GM21447 (cell line): ENCODE measurements at regions not wholly inside any gene's neighbourhood (a gene's known extent, or its start where the extent isn't known, plus 50 kb on each side); places are given as distances from the start of the nearest gene placed in this dataset.

ENCODE experiments used
- ATAC-seq: cut with Tn5 transposase; IDR thresholded peaks from one replicate; pipeline ENCODE4 v1.9.1; 2021; ENCODE audit not compliant: unreplicated experiment

DNA sequence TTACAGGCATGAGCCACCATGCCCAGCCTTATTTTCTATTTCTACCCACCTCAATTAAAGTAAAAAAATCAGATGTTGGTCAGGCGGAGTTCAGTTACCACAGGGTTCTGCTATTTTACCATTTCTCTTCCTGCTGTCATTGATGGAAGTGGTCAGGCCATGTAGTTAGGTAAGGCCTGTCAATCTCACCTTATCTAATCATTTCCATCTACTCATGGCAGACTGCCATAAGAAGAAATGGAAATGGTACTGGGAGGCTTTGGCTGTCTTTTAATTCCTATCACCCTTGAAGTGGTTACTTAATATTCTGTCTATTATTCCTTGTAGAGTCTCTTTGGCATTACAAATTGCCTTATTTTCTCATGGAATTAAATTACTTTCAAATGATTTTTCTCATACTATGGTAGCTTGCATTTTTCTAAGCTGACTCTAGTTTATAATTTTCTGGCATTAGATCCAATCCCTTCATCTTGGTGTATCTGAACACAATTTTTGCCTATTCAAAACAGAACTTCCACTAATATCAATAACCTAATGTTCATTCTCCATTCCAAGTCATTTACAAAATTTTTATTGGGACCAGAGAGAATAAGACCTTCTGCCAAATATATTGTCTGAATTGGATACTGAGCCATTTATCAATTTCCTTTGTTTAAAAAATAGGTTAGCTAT is 198.7 kb downstream of the DACT1 start:
- ATAC-seq = no peak

GRCh38 chr14:58839233-58839632 is 201.5 kb downstream of the DACT1 start:
- ATAC-seq = no peak

- ATAC-seq = no peak
Observed at GRCh38 chr14:58844544-58844943, 206.8 kb downstream of the DACT1 start.

GRCh38 chr14:58846682-58847465 is 209.1 kb downstream of the DACT1 start:
- no peak for ATAC-seq

- ATAC-seq = no peak
Observed at GRCh38 chr14:58848365-58848764, 210.6 kb downstream of the DACT1 start.

- no peak for ATAC-seq
Observed at GRCh38 chr14:58849601-58850000, 211.8 kb downstream of the DACT1 start.

DNA sequence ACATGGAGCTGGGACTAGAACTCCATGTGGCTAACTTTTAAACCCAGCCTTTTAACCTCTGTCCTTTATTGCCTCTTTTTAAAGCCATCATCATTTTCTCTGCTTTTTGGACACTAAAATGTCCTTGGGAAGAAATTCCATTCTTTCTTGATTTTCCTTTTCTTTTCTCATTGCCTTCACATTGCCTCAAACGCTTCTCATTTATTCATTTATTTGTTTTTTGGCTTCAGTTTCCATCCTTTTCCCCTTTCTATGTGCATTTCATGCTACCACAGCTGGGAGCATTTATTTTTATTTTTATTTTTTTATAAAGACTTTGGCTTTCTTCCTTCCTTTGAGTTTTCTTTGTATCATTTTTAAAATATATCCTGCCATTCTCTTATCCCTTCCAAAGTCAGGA is 212.2 kb downstream of the DACT1 start:
- ATAC-seq = no peak

DNA sequence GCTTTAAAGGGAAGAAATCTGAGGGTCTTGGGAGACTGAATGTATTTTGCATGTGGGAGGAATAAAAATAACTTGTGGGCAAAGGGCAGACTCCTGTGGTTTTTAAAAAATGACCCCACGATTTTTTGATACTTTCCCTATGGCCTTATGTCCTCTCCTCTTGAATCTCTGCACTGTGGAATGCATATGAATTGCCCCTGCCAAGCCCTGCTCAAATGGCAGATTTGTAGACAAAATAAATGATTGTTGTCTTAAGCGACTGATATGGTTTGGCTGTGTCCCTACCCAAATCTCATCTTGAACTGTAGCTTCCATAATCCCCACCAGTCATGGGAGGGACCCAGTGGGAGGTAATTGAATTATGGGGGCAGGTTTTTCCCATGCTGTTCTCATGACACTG is 223.8 kb downstream of the DACT1 start:
- no peak for ATAC-seq

DNA sequence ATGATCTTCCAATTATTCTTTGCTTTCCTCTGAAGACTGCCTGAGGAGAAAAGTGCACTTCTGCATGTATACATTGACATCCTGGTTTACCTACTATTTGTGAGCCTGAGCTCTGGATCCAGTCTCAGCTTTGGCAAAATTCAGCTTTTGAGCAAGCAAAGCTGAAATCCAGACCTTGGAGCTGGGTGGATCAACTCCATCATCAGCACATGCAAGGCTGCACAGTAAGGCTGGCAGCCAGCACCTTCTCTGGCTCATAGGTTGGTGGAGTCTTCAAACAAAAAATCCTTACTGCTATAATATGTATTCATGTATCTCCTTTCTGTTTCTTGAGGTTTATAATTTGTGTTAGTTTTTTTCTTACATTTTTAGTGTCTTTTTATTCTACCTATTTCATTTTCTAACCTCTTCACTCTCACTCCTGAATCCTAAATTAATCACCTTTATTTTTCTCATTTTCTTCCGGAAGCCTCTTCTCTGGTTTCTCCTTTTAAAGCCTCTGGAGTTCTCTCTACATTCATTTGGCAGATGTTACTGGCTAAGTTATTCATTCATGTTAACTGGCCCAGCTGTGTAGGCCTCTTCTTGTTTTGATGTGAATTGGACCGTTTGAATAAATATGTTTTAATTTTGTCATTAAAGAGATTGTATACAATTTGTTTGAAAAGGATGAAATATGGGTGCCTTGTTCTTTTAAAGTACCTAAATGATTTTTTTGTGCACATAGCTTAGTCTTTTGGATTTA is 224.8 kb downstream of the DACT1 start:
- ATAC-seq = no peak

- no peak for ATAC-seq
Observed at GRCh38 chr14:58863661-58864345, 226.0 kb downstream of the DACT1 start.

GRCh38 chr14:58864751-58865513 is 227.2 kb downstream of the DACT1 start:
- no peak for ATAC-seq

DNA sequence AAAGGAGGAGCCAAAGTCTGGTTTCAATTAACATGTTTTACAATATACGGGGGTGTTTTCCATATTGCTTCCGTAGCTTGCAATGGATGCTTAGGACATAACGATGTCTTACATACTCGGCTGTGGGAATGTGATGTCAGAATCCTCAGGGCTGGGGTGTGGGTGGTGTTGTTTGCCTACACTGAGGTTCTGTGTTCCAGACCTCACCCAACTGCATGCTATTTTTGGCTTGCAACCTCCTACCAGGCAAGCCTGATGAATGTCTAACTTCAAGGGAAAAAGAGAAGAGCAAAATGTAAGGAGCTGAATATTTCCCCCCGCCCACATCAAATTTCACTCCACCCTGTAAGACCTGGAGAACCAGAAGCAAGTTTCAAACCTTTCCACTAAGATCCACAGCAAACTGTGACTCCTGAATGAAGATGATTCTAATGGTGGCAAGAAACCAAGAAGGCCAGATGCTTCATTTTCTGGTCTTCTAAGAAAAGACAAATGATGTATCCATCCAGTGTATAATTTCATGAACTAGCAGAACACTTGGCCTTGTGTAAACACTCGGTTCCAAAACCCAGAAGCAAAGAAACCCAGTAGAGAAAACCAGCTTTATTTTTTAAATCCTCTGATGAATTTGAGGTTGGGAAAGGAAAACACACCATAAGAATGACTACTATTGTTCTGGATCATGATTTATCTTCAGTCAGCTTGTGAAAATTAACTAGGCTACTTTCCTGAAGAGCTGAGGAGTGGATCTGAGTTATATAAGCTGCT is 227.9 kb downstream of the DACT1 start:
- no peak for ATAC-seq

- no peak for ATAC-seq
Observed at GRCh38 chr14:58866391-58866790, 228.6 kb downstream of the DACT1 start.

GRCh38 chr14:58870961-58871360 is 233.2 kb downstream of the DACT1 start:
- ATAC-seq = no peak

GRCh38 chr14:58871573-58871972 is 233.8 kb downstream of the DACT1 start:
- ATAC-seq = no peak

GRCh38 chr14:58872061-58872460 is 234.3 kb downstream of the DACT1 start:
- no peak for ATAC-seq

DNA sequence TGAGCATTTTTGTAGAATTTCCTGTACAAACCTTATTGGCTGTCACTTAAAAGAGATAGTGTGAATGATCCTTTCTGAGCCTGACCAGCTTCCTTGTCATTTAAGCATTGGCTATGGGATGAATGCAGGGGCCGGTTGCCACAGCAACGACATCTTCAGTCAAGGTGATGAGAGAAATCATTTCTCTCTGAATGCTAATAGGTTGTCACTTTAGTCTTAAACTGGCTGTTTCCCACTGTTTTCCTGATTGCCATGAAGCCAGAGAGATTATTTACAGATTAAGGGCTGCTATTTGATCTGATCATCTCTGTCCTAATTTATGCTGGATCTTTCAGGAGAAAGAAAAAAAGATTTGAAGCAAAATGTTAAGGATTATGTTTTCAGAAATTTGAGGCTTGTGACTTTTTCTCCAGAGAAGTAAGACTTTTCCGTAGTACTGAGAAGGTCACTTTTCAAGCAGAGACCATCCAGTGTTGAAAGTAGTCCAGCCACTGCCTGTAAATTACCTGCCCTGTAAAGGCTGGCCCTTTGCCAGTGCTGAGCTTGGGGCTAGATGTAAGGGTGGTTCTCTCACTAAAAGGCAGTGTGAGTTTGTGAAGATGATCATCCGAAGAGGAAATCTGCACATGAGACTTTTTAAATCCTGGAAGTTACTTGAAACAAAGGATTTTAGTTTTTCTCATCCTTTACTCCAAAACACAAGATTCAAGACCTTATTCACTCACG is 235.6 kb downstream of the DACT1 start:
- ATAC-seq = no peak

DNA sequence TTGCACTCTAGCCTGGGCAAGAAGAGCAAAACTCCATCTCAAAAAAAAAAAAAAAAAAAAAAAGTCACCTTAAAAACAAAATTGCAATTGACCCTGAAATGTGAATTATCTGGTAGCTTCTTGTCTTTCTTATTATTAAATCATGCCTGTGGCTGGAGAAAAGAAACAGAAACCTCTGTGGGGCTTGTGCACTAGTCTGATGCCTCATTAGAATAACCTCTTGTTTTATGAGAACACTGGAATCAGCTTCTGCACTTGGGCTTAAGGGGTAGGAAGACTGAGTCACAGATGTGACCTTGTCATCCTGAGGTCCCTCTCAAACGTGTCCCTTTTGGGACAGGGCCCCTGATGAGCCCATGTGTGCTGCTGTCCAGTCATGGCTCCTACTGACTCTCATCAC is 237.9 kb downstream of the DACT1 start:
- ATAC-seq = no peak

DNA sequence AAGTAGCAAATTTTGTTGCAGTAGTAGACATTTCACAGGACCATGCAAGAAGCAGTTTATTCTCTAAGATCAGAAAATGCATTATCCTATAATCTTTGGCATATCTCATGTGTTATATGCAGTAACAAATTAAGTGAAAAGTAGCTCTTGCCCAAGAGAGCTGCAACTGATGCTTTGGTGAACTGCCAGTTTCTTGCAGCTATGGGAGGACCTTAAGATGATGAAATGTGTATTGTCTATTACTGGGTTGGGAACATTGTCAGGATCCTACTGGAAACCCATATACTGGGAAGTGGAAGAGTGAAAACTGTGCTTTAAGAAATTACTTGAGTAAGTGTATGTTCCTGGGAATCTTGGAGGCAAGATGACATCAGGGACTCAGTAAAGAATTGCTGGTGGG is 238.8 kb downstream of the DACT1 start:
- no peak for ATAC-seq
